ENCODE measurements at regions not wholly inside any gene's neighbourhood (a gene's known extent, or its start where the extent isn't known, plus 50 kb on each side); places are given as distances from the start of the nearest gene placed in this dataset.

GRCh38 chr11:90757849-90758494, 535.1 kb upstream of the CHORDC1 start:
- TF ChIP-seq CTCF (IDR thresholded peaks at IDR 0.05): no peak
- no peak for TF ChIP-seq POLR2A (IDR thresholded peaks at IDR 0.05)
